SK-N-SH treated with all-trans-retinoic acid at 6 μM for 48 hours (cell line): ENCODE measurements at regions not wholly inside any gene's neighbourhood (a gene's known extent, or its start where the extent isn't known, plus 50 kb on each side); places are given as distances from the start of the nearest gene placed in this dataset.
"Not testable (repeated sequence)": the region's sequence is repeated elsewhere in the genome, so short reads cannot be mapped to it uniquely, and the experiment has no call there.

ENCODE experiments used
- ATAC-seq: fragments of 200-7000 bp; cut with Tn5 transposase; 3 replicates; pipeline ENCODE4 v1.9.1; 2020; ENCODE audit warnings: mild to moderate bottlenecking, moderate library complexity
- CSDC2 ChIP-seq: fragments of 250-450 bp; sonication (Bioruptor Pico); IDR thresholded peaks from 2 replicates; pipeline ENCODE4 v1.5.0; 2020; ENCODE audit warnings: mild to moderate bottlenecking, moderate library complexity
- CSRNP3 ChIP-seq: fragments of 250-450 bp; sonication (Bioruptor Pico); IDR thresholded peaks from 2 replicates; pipeline ENCODE4 v1.5.1; 2021; ENCODE audit warnings: mild to moderate bottlenecking, moderate library complexity
- GLIS3 ChIP-seq: fragments of 250-450 bp; sonication (Bioruptor Pico); IDR thresholded peaks from 2 replicates; pipeline ENCODE4 v1.5.0; 2020; ENCODE audit warnings: mild to moderate bottlenecking, moderate library complexity
- OSR1 ChIP-seq: fragments of 250-450 bp; sonication (Bioruptor Pico); IDR thresholded peaks from 2 replicates; pipeline ENCODE4 v1.8.0; 2022; ENCODE audit warnings: moderate library complexity, mild to moderate bottlenecking, inconsistent platforms
- POU6F1 ChIP-seq: fragments of 250-450 bp; sonication (Bioruptor Pico); IDR thresholded peaks from 2 replicates; pipeline ENCODE4 v1.8.0; 2021; ENCODE audit warnings: low read depth, mild to moderate bottlenecking, moderate library complexity, borderline replicate concordance
- PPARA ChIP-seq: fragments of 250-450 bp; sonication (Bioruptor Pico); IDR thresholded peaks from 2 replicates; pipeline ENCODE4 v1.5.0; 2020; ENCODE audit warnings: mild to moderate bottlenecking, borderline replicate concordance
- RARB ChIP-seq: fragments of 250-450 bp; sonication (Bioruptor Pico); IDR thresholded peaks from 2 replicates; pipeline ENCODE4 v1.8.0; 2021; ENCODE audit warnings: mild to moderate bottlenecking, moderate library complexity
- SNAI2 ChIP-seq: fragments of 250-450 bp; sonication (Bioruptor Pico); IDR thresholded peaks from 2 replicates; pipeline ENCODE4 v1.5.0; 2020; ENCODE audit warnings: mild to moderate bottlenecking, moderate library complexity
- TCF4 ChIP-seq: fragments of 250-450 bp; sonication (Bioruptor Pico); IDR thresholded peaks from 2 replicates; pipeline ENCODE4 v1.8.0; 2021; ENCODE audit warnings: mild to moderate bottlenecking, moderate library complexity, borderline replicate concordance
- TOX ChIP-seq: fragments of 250-450 bp; sonication (Bioruptor Pico); IDR thresholded peaks from 2 replicates; pipeline ENCODE4 v1.8.0; 2021; ENCODE audit warnings: mild to moderate bottlenecking, moderate library complexity, borderline replicate concordance
- TSHZ2 ChIP-seq: fragments of 250-450 bp; sonication (Bioruptor Pico); IDR thresholded peaks from 2 replicates; pipeline ENCODE4 v1.5.0; 2020; ENCODE audit warnings: mild to moderate bottlenecking, moderate library complexity
- ZC3H10 ChIP-seq: fragments of 250-450 bp; sonication (Bioruptor Pico); IDR thresholded peaks from 2 replicates; pipeline ENCODE4 v1.5.1; 2021; ENCODE audit warnings: mild to moderate bottlenecking, moderate library complexity
- ZFP3 ChIP-seq: fragments of 250-450 bp; sonication (Bioruptor Pico); IDR thresholded peaks from 2 replicates; pipeline ENCODE4 v1.5.0; 2020; ENCODE audit warnings: mild to moderate bottlenecking, moderate library complexity
- ZFP30 ChIP-seq: fragments of 450-650 bp; formaldehyde crosslinking; IDR thresholded peaks from 2 replicates; pipeline ENCODE4 v1.5.0; 2022; ENCODE audit warnings: mild to moderate bottlenecking, moderate library complexity
- ZNF70 ChIP-seq: fragments of 450-650 bp; formaldehyde crosslinking; IDR thresholded peaks from 2 replicates; pipeline ENCODE4 v1.5.0; 2020; ENCODE audit warnings: mild to moderate bottlenecking, moderate library complexity
- ZNF8 ChIP-seq: fragments of 450-650 bp; formaldehyde crosslinking; IDR thresholded peaks from 2 replicates; pipeline ENCODE4 v1.5.0; 2020; ENCODE audit warnings: mild to moderate bottlenecking, moderate library complexity
- TF ChIP-seq, protein P1 (sequence below): fragments of 250-450 bp; sonication (Bioruptor Pico); IDR thresholded peaks from 2 replicates; pipeline ENCODE4 v1.5.1; 2020; ENCODE audit warnings: low read depth, mild to moderate bottlenecking, moderate library complexity

DNA sequence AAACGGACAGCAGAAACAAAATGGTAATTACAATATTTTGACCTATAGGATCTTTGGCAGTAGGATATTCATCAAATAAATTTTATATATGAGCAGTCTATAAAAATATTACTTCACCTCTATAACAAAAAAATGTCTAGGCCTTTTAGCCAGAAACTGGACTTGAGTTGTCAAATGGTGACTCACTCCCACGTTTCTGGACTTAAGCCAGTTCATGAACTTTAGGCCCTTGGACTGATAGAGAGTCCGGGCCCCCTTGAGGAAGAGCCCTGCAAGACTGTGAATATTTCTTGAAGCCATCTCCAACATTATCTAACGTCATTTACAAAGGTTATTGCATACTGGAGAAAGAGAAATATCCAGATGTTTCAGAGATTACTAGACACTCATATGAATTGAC is 106.8 kb upstream of the FAM47A start (continued):
- TF ChIP-seq GLIS3 (CRISPR knock-in tag) = no peak
- TF ChIP-seq TOX (CRISPR knock-in tag) = no peak
- TF ChIP-seq ZNF8 (CRISPR knock-in tag) = no peak
- TF ChIP-seq ZNF70 (CRISPR knock-in tag) = no peak
- no peak for TF ChIP-seq ZC3H10 (CRISPR knock-in tag)
- TF ChIP-seq ZFP3 (CRISPR knock-in tag) = no peak
- TF ChIP-seq, protein P1, sequence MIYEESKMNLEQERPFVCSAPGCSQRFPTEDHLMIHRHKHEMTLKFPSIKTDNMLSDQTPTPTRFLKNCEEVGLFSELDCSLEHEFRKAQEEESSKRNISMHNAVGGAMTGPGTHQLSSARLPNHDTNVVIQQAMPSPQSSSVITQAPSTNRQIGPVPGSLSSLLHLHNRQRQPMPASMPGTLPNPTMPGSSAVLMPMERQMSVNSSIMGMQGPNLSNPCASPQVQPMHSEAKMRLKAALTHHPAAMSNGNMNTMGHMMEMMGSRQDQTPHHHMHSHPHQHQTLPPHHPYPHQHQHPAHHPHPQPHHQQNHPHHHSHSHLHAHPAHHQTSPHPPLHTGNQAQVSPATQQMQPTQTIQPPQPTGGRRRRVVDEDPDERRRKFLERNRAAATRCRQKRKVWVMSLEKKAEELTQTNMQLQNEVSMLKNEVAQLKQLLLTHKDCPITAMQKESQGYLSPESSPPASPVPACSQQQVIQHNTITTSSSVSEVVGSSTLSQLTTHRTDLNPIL (CRISPR knock-in tag) = no peak

DNA sequence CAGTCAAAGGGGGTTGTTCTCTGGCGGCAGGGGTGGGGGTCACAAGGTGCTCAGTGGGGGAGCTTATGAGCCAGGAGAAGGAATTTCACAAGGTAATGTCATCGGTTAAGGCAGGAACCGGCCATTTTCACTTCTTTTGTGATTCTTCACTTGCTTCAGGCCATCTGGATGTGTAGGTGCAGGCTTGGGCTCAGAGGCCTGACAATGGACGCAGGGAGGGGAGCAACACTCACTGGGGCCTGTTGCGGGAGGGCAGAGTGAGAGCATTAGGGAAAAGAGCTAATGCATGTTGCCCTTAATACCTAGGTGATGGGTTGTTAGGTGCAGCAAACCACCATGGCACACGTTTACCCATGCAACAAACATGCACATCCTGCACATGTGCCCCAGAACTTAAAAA is 98.0 kb upstream of the FAM47A start:
- not testable (repeated sequence) for ATAC-seq

DNA sequence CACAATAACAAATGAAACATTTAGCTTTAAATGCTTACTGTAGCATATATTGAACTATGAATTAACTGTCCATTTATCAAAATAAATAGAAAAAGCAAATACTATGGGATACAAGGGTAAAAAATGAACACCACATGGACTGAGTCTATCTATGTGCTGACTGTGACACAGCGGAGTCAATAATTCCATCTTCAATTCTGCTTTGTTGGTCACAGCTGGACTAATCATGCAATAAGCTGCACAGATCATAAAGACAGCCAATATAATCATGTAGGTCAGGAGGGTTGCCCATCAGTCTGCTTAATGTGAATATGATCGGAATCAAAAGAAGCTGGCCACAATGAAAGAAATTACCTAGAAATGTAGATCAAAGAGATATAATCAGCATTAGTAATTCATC is 95.7 kb upstream of the FAM47A start:
- no peak for ATAC-seq
- no peak for TF ChIP-seq SNAI2 (CRISPR knock-in tag)
- no peak for TF ChIP-seq ZFP30
- no peak for TF ChIP-seq GLIS3 (CRISPR knock-in tag)
- TF ChIP-seq CSRNP3 (CRISPR knock-in tag) = no peak
- TF ChIP-seq OSR1 (CRISPR knock-in tag) = no peak
- TF ChIP-seq, protein P1 (CRISPR knock-in tag) = no peak
- TF ChIP-seq ZNF70 (CRISPR knock-in tag) = no peak
- no peak for TF ChIP-seq TOX (CRISPR knock-in tag)
- no peak for TF ChIP-seq TCF4 (CRISPR knock-in tag)
- TF ChIP-seq ZNF8 (CRISPR knock-in tag) = no peak
- TF ChIP-seq TSHZ2 (CRISPR knock-in tag) = no peak
- no peak for TF ChIP-seq CSDC2

DNA sequence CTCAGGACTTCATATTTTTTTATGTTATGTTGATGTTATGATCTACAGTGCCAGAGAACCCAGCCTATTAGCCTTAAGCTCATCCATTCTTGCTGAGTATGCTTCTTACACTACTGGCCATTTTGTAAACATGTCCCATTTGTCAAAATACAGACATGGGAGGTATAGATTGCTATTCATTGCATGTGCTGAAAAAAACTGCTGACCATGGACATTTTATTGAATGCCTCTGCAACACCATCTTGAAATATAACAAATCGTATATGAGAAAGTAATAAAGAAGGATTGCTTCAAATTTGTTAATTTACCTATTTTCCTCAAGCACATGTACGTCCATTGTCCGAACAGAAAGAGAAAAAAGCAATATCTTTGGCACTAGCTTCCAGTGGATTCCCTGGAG is 91.5 kb upstream of the FAM47A start:
- no peak for ATAC-seq
- TF ChIP-seq TSHZ2 (CRISPR knock-in tag) (no peak), PPARA (CRISPR knock-in tag) (no peak)
- TF ChIP-seq, all 23 proteins: peak for 0

- no peak for ATAC-seq
- TF ChIP-seq, protein P1 (CRISPR knock-in tag) = no peak
- TF ChIP-seq TSHZ2 (CRISPR knock-in tag) (no peak), POU6F1 (CRISPR knock-in tag) (no peak), RARB (CRISPR knock-in tag) (no peak), ZNF70 (CRISPR knock-in tag) (no peak)
Observed at GRCh38 chrX:34218063-34218462, 85.9 kb upstream of the FAM47A start.
